Tibial artery (tissue), 4 donors: ENCODE measurements at regions not wholly inside any gene's neighbourhood (a gene's known extent, or its start where the extent isn't known, plus 50 kb on each side); places are given as distances from the start of the nearest gene placed in this dataset.

Source experiments
- DNase-seq, 2 donors: peaks; one replicate each; pipeline ENCODE4 v3.0.0-alpha.2; 2019
- H3K27ac ChIP-seq, 2 donors: fragments of 200-600 bp; sonication (generic) in 1 of 2; 1 replicate in 1 of 2; 2 replicates in 1 of 2; pipeline ENCODE4 v1.5.1; 2018 to 2019; ENCODE audit warnings: mild to moderate bottlenecking in 1 of 2
- H3K27me3 ChIP-seq, 2 donors: fragments of 200-600 bp; sonication (generic) in 1 of 2; one replicate each; pipeline versions ENCODE4 v1.5.1 to v1.6.0; 2016 to 2019
- H3K36me3 ChIP-seq, 3 donors: fragments of 200-600 bp; sonication (generic) in 2 of 3; one replicate each; pipeline ENCODE4 v1.5.1; 2016 to 2019; ENCODE audit warnings: mild to moderate bottlenecking in 2 of 3
- H3K4me1 ChIP-seq, 4 donors: fragments of 200-600 bp; sonication (generic) in 2 of 4; 1 replicate in 3 of 4; 2 replicates in 1 of 4; pipeline ENCODE4 v1.5.1; 2016 to 2019
- H3K4me3 ChIP-seq, 2 donors: fragments of 200-600 bp; sonication (generic) in 1 of 2; 1 replicate in 1 of 2; 2 replicates in 1 of 2; pipeline ENCODE4 v1.5.1; 2018 to 2019; ENCODE audit warnings: mild to moderate bottlenecking in 2 of 2
- H3K9me3 ChIP-seq, 3 donors: fragments of 200-600 bp; sonication (generic) in 1 of 3; one replicate each; pipeline ENCODE4 v1.5.1; 2016 to 2019
- intact Hi-C: fragments of 100-400 bp; cut with DNase I; formaldehyde crosslinking; loops from one replicate; pipeline ENCODE4 v1.15.0; 2023; ENCODE audit warnings: low total_unique reads
- TF ChIP-seq, protein P1 (sequence below), 2 experiments: fragments of 200-600 bp in 1 of 2; fragments of 450-650 bp in 1 of 2; IDR thresholded peaks; one replicate each; pipeline ENCODE4 v1.5.1; 2017 to 2019; ENCODE audit warnings: antibody characterized with exemption in 2 of 2, mild to moderate bottlenecking in 1 of 2, moderate library complexity in 1 of 2

DNA sequence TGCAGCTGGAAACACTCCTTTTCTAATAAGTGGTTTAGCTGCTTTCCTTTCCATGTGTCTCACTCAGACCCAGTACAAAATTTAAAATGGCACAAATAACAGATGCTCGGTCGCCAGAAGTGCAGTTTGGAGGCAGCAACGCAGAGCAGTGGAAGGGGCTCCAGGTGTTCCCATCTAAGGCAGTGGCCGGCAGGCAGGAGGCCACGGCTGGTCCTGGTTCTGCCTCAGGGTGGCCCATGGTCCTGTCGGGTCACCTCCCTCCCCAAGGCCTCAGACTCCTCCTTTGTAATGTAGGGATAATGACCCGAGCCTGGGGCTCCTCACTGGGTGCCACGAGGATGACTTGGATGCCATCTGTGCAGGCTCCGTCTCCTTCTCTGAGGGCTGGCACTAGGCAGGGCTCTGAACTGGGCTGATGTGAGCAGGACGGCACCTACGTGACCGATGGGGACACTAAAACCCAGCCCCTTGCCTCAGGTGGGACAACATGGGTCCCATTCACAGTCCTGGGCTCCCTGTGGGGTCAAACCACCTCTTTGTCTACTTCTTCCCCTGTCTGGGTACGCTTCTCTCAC is 80.9 kb upstream of the SLC66A3 start:
- TF ChIP-seq, protein P1, sequence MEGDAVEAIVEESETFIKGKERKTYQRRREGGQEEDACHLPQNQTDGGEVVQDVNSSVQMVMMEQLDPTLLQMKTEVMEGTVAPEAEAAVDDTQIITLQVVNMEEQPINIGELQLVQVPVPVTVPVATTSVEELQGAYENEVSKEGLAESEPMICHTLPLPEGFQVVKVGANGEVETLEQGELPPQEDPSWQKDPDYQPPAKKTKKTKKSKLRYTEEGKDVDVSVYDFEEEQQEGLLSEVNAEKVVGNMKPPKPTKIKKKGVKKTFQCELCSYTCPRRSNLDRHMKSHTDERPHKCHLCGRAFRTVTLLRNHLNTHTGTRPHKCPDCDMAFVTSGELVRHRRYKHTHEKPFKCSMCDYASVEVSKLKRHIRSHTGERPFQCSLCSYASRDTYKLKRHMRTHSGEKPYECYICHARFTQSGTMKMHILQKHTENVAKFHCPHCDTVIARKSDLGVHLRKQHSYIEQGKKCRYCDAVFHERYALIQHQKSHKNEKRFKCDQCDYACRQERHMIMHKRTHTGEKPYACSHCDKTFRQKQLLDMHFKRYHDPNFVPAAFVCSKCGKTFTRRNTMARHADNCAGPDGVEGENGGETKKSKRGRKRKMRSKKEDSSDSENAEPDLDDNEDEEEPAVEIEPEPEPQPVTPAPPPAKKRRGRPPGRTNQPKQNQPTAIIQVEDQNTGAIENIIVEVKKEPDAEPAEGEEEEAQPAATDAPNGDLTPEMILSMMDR (IDR thresholded peaks at IDR 0.05) = no peak
- intact Hi-C loops = no loop called here
- Histone ChIP-seq H3K4me3 (no peak overlapping the region), H3K9me3 (no peaks in the 10 kb centered on the region), H3K27ac (no peak overlapping the region), H3K36me3 (no peaks in the 10 kb centered on the region), H3K4me1 (no peaks in the 10 kb centered on the region), H3K27me3 (peaks cover 0 to 32% of the 10 kb centered on the region in 2 donors)
- peak in 1 of 2 donors; percentile 60 for DNase-seq

DNA sequence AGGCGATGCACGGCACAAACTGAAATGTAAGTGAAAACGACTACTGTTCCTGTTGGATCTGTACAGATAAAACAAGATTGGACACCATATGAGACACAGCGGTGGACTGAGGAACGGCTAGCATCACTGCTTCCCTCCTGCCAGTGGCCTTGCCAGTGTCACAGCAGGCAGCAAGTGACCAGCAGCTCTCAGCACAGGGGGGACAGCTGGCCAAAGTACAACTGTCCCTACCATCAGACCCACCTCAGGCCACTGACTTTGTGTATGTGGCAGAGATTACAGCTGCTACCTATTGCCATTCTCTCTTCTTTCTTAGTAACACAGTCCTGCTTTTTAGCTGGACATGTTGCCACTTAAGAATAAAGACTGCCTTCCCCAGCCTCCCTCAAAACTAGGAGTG is 80.0 kb upstream of the SLC66A3 start:
- intact Hi-C loops = no loop called here
- Histone ChIP-seq H3K27me3 (peaks cover 0 to 32% of the 10 kb centered on the region in 2 donors), H3K36me3 (no peaks in the 10 kb centered on the region), H3K4me1 (no peaks in the 10 kb centered on the region), H3K27ac (no peak overlapping the region), H3K9me3 (no peaks in the 10 kb centered on the region), H3K4me3 (no peak overlapping the region)
- TF ChIP-seq, protein P1 (IDR thresholded peaks at IDR 0.05) = no peak
- no peak for DNase-seq

DNA sequence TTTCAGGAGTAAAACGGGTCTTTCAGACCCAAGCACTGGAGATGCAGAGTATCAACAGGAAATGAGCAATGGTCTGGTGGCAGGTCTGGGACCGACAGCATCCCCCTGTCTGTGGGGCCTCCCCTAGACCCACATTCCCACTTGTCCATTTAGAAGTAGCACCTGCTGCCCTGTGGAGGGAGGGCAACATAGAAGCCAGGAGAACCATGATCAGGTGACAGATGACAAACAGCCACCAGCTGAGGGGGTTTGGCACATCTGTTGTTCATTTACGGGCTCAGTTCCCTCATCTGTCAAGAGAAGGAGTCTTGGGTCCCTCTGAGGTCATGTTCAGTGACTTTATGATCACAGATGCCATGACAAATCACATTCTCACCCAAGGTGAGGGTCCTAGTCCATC is 77.9 kb upstream of the SLC66A3 start:
- Histone ChIP-seq H3K9me3 (no peaks in the 10 kb centered on the region), H3K4me1 (no peaks in the 10 kb centered on the region), H3K4me3 (no peak overlapping the region), H3K27ac (no peak overlapping the region), H3K27me3 (peaks cover 0 to 25% of the 10 kb centered on the region in 2 donors), H3K36me3 (no peaks in the 10 kb centered on the region)
- TF ChIP-seq, protein P1 (IDR thresholded peaks at IDR 0.05) = no peak
- intact Hi-C loops = no loop called here
- DNase-seq = no peak

DNA sequence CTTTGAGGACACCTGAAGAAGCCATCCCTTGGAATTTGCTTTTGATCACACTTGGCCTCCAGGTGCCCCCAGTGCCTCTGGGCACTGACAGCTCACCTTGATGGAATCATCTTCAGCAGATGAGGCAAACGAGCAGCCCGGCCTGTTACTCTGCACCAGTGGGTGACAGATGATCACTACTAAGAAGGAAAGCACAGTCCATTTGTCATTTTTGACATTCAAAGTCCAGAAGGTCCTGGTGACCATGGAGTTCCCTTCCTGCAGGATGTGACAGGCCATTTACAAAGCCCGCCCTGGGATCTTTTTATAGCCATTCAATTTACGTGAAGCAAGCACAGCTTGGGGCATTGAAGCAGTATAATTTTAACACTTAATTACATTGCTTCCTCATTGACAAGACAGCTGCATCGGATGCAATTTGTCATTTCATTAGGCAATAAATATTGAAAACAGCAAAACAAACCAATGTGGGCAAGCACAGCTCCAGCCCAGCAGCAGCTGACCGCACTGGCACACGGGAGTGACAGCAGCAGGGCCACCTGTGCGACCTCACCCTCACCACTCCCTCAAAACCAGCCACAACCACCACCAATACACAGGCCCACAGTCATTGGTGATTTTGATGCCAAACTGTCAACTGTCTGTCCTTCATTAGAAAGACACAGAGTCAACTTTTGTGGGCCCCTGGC is 76.0 kb upstream of the SLC66A3 start:
- Histone ChIP-seq H3K27me3 (peaks cover 0 to 10% of the 10 kb centered on the region in 2 donors), H3K27ac (no peak overlapping the region), H3K4me1 (no peaks in the 10 kb centered on the region), H3K36me3 (no peaks in the 10 kb centered on the region), H3K9me3 (no peaks in the 10 kb centered on the region), H3K4me3 (no peak overlapping the region)
- intact Hi-C loops = no loop called here
- TF ChIP-seq, protein P1 (IDR thresholded peaks at IDR 0.05) = no peak
- DNase-seq = peak in 1 of 2 donors; percentile 20

DNA sequence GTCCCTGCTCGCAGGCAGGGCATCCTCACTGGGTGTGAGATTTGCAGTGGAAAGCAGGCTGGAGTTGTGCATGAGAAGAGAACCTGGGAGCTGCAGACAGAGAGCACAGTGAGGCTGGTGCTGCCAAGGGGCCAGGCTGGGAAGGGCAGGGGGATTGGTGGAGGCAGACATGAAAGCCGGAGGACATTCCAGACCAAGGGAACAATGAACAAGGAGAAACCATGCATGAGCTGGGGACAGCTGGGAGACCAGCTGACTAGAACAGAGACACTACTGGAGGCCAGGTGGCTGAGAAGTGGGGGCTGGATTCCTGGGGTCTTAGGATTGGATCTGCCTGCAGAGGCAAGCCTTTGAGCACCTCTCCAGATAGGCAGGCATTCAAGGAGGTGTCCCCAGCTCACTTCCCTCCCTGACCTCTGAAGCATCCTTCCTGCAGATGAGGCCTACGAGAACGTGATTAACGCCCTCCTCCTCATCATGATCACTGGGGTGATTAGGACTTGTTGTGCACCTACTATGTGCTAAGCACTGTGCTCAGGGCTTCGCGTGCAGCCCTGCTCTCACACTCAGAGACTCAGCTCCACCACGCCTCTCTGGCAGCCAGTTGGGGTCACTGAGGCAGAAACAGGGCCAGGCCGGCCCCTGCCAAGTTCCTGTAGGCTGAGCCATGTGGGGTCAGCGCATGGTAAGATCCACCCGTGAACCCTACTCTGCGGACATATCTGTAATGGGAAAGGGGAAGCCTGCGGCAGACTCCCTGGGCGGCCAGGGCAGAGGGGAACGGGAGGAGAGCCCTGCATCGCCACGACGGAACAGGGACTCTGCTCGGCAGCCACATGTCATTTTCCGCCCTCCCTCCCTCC is 74.8 kb upstream of the SLC66A3 start:
- peak in 1 of 2 donors; percentile 48 for DNase-seq
- Histone ChIP-seq H3K27me3 (peaks cover 0 to 6% of the 10 kb centered on the region in 2 donors), H3K27ac (no peak overlapping the region), H3K4me3 (no peak overlapping the region), H3K4me1 (no peaks in the 10 kb centered on the region), H3K36me3 (no peaks in the 10 kb centered on the region), H3K9me3 (no peaks in the 10 kb centered on the region)
- TF ChIP-seq, protein P1 (IDR thresholded peaks at IDR 0.05) = no peak
- intact Hi-C loops = no loop called here
